ENCODE measurements at regions not wholly inside any gene's neighbourhood (a gene's known extent, or its start where the extent isn't known, plus 50 kb on each side); places are given as distances from the start of the nearest gene placed in this dataset.
A peak's percentile ranks its signal among the peaks of the same experiment; 100 is the strongest.

- no peak for DNase-seq
These were observed 665.5 kb downstream of the NYAP2 start for GRCh38 chr2:226064932-226065570.

GRCh38 chr2:226063704-226064440 is 664.4 kb downstream of the NYAP2 start:
- no peak for DNase-seq

GRCh38 chr2:226059961-226060627 is 660.6 kb downstream of the NYAP2 start:
- no peak for DNase-seq

GRCh38 chr2:226057914-226058313 is 658.4 kb downstream of the NYAP2 start:
- no peak for DNase-seq

- no peak for DNase-seq
These were observed 657.9 kb downstream of the NYAP2 start for GRCh38 chr2:226057365-226057764.

GRCh38 chr2:226052772-226053416 is 653.4 kb downstream of the NYAP2 start:
- no peak for DNase-seq

- DNase-seq: no peak
These were observed 651.3 kb downstream of the NYAP2 start for GRCh38 chr2:226050822-226051221.

GRCh38 chr2:226048611-226049010 is 649.1 kb downstream of the NYAP2 start:
- DNase-seq: no peak

- DNase-seq: no peak
These were observed 645.6 kb downstream of the NYAP2 start for GRCh38 chr2:226045080-226045479.

GRCh38 chr2:226040344-226040900 is 640.9 kb downstream of the NYAP2 start:
- no peak for DNase-seq

GRCh38 chr2:226037526-226037925 is 638.0 kb downstream of the NYAP2 start:
- DNase-seq: no peak

GRCh38 chr2:226031647-226032501 is 632.4 kb downstream of the NYAP2 start:
- DNase-seq: peak; percentile 53

- DNase-seq: peak; percentile 93
These were observed 631.5 kb downstream of the NYAP2 start for GRCh38 chr2:226030788-226031646.

GRCh38 chr2:226030369-226030768 is 630.9 kb downstream of the NYAP2 start:
- DNase-seq: no peak

- DNase-seq: no peak
These were observed 624.4 kb downstream of the NYAP2 start for GRCh38 chr2:226023946-226024345.

GRCh38 chr2:226023383-226023782 is 623.9 kb downstream of the NYAP2 start:
- DNase-seq: no peak

GRCh38 chr2:226020956-226021355 is 621.4 kb downstream of the NYAP2 start:
- DNase-seq: no peak

GRCh38 chr2:226020176-226020575 is 620.7 kb downstream of the NYAP2 start:
- no peak for DNase-seq

GRCh38 chr2:226018641-226019040 is 619.1 kb downstream of the NYAP2 start:
- no peak for DNase-seq

GRCh38 chr2:226017537-226017936 is 618.0 kb downstream of the NYAP2 start:
- DNase-seq: no peak

- DNase-seq: no peak
These were observed 617.6 kb downstream of the NYAP2 start for GRCh38 chr2:226017107-226017506.

Data from islet precursor cell (in vitro differentiated cells).